GM12864 (cell line): ENCODE measurements at regions not wholly inside any gene's neighbourhood (a gene's known extent, or its start where the extent isn't known, plus 50 kb on each side); places are given as distances from the start of the nearest gene placed in this dataset.

Experiments
- DNase-seq: peaks from one replicate; pipeline ENCODE4 v3.0.0-alpha.2; 2011; ENCODE audit warnings: low read depth
- H3K4me3 ChIP-seq: 2 replicates; pipeline ENCODE4 v1.5.1; 2011; ENCODE audit warnings: mild to moderate bottlenecking, low read depth, low read length, control low read depth
- CTCF ChIP-seq: IDR thresholded peaks from 2 replicates; pipeline ENCODE4 v1.5.1; 2011; ENCODE audit warnings: low read depth, mild to moderate bottlenecking, moderate library complexity, low read length, control low read depth, inconsistent platforms; ENCODE audit errors: missing control alignments

DNA sequence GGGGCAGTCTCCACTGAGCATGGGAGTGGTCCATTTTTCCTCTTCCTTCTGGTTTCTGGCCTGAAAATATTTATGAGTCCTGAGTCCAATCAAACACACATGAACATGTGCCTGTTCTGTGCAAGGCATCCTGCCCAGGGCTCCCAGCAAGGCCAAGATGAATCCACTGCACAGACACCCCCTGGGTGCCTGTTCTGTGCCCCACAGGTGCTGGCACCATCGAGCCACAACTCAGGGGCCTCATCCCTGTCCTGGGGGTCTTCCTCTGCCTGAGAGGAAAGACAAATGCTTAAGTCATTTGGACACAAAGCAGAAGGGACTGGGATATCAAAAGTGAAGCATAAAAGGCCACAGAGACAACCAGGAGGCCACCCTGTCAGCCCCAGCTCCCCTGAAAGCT lies 87.4 kb upstream of the IQSEC1 start:
- TF ChIP-seq CTCF: no peak
- H3K4me3 ChIP-seq: no peak overlapping the region
- no peak for DNase-seq

- no peak overlapping the region for H3K4me3 ChIP-seq
- no peak for TF ChIP-seq CTCF
- no peak for DNase-seq
Measured at GRCh38 chr3:13159890-13160289, 86.7 kb upstream of the IQSEC1 start.

DNA sequence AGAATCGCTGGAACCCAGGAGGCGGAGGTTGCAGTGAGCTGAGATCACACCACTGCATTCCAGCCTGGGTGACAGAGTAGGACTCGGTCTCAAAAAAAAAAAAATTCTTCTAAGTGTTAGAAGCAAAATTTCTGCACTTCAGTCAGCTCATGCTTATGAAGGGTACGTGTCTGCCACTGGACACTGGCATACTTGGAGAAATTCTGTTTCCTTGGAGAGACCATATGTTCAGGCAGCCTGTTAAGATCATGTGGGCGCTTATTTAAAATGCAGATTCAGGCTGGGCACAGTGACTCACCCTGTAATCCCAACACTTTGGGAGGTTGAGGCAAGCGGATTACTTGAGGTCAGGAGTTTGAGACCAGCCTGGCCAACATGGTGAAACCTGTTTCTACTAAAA lies 85.6 kb upstream of the IQSEC1 start:
- H3K4me3 ChIP-seq: no peak overlapping the region
- TF ChIP-seq CTCF: no peak
- no peak for DNase-seq

- no peak overlapping the region for H3K4me3 ChIP-seq
- DNase-seq: no peak
- no peak for TF ChIP-seq CTCF
Measured at GRCh38 chr3:13158408-13158807, 85.2 kb upstream of the IQSEC1 start.

- no peak for DNase-seq
- H3K4me3 ChIP-seq: no peak overlapping the region
- no peak for TF ChIP-seq CTCF
Measured at GRCh38 chr3:13157986-13158385, 84.8 kb upstream of the IQSEC1 start.

DNA sequence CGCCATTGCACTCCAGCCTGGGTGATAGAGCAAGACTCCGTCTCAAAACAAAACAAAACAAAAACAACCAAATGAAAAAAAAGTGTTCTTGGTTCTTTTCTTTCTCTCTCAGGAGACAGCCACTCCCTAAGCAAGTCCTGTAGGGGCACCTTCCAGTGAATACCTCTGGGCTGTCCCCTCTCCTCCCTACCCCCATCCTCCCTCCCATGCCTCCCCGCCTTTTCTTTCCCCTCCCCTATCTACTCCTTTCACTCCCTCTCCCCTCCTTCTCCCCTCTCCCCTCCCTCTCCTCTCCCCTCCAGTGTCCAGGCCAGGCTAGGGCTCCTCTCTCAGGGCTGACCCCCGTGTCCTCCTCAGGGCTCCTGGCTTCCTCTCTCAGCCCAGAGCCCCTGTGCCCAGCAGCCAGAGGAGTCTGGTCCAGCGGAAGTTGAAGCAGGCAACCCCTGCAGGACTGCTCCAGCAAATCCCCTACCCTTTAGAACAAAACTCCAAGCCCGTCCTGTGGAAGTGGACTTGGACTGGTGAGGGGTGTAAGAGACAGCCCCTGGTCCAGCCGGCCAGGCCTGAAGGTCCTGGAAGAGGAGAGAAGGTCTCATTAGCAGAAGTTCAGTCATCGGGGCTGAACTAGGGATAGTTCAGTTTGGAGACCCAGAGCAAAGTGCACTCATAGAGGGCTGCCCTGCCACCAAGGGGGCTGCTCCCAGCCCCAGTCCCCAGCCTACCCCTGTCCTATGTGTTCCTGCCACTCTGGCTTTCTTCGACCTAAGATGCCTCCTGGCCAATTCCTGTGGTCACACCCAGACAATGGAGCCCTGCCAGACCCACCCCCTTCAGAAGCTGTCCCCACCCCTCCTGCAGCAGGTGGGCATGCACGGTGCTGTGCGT lies 79.8 kb upstream of the IQSEC1 start:
- no peak for TF ChIP-seq CTCF
- H3K4me3 ChIP-seq: no peak overlapping the region
- no peak for DNase-seq

DNA sequence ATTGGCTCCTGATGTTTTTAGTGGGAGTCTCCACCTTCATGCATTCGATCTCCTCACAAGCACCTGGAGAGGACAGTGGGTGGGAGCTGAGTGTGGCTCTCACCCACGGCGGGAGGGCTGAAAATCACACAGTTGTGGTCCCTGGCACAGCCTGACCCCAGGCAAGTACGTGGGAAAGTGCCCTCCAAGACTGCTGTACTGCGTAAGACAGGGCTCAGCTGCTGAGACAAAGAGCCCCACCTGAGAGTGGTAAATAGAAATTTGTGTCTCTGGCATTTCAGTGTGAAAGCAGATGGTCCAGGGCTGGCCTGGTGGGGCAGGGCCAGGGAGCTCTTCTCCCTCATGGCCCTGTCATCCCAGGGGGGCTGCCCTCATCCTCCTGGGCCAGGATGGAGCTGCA lies 77.4 kb upstream of the IQSEC1 start:
- no peak for TF ChIP-seq CTCF
- DNase-seq: no peak
- no peak overlapping the region for H3K4me3 ChIP-seq
